GM21381 (cell line): ENCODE measurements at regions not wholly inside any gene's neighbourhood (a gene's known extent, or its start where the extent isn't known, plus 50 kb on each side); places are given as distances from the start of the nearest gene placed in this dataset.

Source experiments
- ATAC-seq: cut with Tn5 transposase; IDR thresholded peaks from one replicate; pipeline ENCODE4 v1.9.1; 2021; ENCODE audit warnings: mild to moderate bottlenecking, moderate library complexity; ENCODE audit not compliant: unreplicated experiment

GRCh38 chr4:42328978-42329377, 68.3 kb upstream of the SHISA3 start:
- no peak for ATAC-seq

- no peak for ATAC-seq
Measured at GRCh38 chr4:42329421-42329820, 67.9 kb upstream of the SHISA3 start.

- no peak for ATAC-seq
Measured at GRCh38 chr4:42330002-42330592, 67.2 kb upstream of the SHISA3 start.

GRCh38 chr4:42331040-42331439, 66.2 kb upstream of the SHISA3 start:
- ATAC-seq, result no peak

- ATAC-seq, result no peak
Measured at GRCh38 chr4:42331914-42332368, 65.3 kb upstream of the SHISA3 start.

GRCh38 chr4:42339935-42340406, 57.3 kb upstream of the SHISA3 start:
- no peak for ATAC-seq

- no peak for ATAC-seq
Measured at GRCh38 chr4:42341518-42342026, 55.7 kb upstream of the SHISA3 start.

- no peak for ATAC-seq
Measured at GRCh38 chr4:42342459-42342858, 54.8 kb upstream of the SHISA3 start.

GRCh38 chr4:42344309-42344708, 53.0 kb upstream of the SHISA3 start:
- ATAC-seq, result no peak

GRCh38 chr4:42344749-42345148, 52.5 kb upstream of the SHISA3 start:
- ATAC-seq, result no peak

GRCh38 chr4:42345962-42346544, 51.2 kb upstream of the SHISA3 start:
- no peak for ATAC-seq

- no peak for ATAC-seq
Measured at GRCh38 chr4:42347076-42347475, 50.2 kb upstream of the SHISA3 start.
